ENCODE measurements at regions not wholly inside any gene's neighbourhood (a gene's known extent, or its start where the extent isn't known, plus 50 kb on each side); places are given as distances from the start of the nearest gene placed in this dataset.

DNA sequence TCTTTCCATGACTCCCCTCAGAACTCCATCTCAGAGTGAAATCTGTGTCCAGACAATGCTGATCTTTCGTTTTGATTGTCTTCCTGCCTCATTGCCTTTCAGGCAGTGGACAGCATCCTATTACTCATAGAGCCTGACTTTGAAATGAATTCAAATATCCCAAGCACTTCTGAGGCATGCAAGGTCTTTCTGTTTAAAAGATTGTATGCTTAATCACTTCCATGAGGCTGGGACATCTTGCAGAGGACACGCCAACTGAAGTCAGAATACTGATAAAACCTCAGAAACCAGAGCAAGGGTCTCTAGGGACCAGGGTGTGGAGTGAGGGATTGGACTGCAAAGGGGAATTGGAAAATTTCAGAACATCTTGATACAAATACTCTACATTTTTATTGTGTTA is 836.5 kb upstream of the ID2 start:
- H3K36me3 ChIP-seq: no peaks in the 10 kb centered on the region
- no peak overlapping the region for H3K4me3 ChIP-seq (ENCODE audit: low read depth in 1 of 2, low read length in 1 of 2)
- H3K4me1 ChIP-seq (ENCODE audit: control insufficient read depth in 1 of 2, insufficient read depth in 1 of 2, low read depth in 1 of 2, low read length in 1 of 2): peaks cover 0 to 6% of the 10 kb centered on the region in 2 experiments
- H3K9me3 ChIP-seq: no peaks in the 10 kb centered on the region
- H3K27ac ChIP-seq: no peak overlapping the region
- H3K27me3 ChIP-seq: no peaks in the 10 kb centered on the region
- TF ChIP-seq, protein P1, sequence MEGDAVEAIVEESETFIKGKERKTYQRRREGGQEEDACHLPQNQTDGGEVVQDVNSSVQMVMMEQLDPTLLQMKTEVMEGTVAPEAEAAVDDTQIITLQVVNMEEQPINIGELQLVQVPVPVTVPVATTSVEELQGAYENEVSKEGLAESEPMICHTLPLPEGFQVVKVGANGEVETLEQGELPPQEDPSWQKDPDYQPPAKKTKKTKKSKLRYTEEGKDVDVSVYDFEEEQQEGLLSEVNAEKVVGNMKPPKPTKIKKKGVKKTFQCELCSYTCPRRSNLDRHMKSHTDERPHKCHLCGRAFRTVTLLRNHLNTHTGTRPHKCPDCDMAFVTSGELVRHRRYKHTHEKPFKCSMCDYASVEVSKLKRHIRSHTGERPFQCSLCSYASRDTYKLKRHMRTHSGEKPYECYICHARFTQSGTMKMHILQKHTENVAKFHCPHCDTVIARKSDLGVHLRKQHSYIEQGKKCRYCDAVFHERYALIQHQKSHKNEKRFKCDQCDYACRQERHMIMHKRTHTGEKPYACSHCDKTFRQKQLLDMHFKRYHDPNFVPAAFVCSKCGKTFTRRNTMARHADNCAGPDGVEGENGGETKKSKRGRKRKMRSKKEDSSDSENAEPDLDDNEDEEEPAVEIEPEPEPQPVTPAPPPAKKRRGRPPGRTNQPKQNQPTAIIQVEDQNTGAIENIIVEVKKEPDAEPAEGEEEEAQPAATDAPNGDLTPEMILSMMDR (IDR thresholded peaks at IDR 0.05): no peak

DNA sequence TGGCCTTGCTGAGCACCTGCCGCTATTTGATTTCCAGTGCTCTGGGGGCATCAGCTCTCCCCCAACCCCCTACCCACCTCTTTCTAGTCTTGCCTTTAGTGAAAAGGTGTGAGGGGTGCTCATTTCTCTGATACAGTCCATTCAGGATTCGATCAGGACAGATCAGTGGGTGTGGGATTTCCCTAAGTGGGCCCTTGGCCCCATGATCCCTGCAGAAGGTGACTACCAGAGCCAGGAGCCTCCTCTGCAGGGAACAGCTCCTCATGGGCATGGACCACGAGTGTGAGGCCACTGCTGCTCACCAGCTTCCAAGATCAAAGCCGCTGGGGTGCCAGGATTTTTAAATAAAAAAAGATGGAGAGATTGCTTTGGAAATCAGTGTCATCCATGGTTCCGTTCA is 835.2 kb upstream of the ID2 start:
- no peaks in the 10 kb centered on the region for H3K27me3 ChIP-seq
- no peaks in the 10 kb centered on the region for H3K9me3 ChIP-seq

DNA sequence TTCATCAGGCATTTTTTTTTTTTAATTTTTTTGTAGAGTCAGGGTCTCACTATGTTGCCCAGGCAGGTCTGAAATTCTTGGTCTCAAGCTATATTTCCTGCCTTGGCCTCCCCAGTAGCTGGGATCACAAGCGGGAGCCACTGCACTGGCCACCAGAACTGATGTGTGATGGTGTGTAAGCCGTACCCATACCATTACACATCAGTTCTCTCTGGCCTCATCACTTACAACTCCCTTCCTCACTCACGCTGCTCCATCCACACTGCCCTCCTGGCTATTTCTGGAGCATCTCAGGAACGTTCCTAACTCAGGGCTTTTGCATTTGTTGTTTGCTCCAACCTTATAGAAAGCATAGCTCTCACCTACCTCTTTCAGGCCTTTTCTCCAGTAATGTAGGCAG is 834.5 kb upstream of the ID2 start:
- H3K36me3 ChIP-seq: no peaks in the 10 kb centered on the region
- TF ChIP-seq, protein P1 (IDR thresholded peaks at IDR 0.05): no peak
- H3K4me1 ChIP-seq (ENCODE audit: control insufficient read depth in 1 of 2, insufficient read depth in 1 of 2, low read depth in 1 of 2, low read length in 1 of 2): no peaks in the 10 kb centered on the region
- no peaks in the 10 kb centered on the region for H3K9me3 ChIP-seq
- no peak overlapping the region for H3K4me3 ChIP-seq (ENCODE audit: low read depth in 1 of 2, low read length in 1 of 2)
- no peaks in the 10 kb centered on the region for H3K27me3 ChIP-seq
- no peak overlapping the region for H3K27ac ChIP-seq

More for the DNA sequence above, 835.2 kb upstream of the ID2 start:
- TF ChIP-seq, protein P1 (IDR thresholded peaks at IDR 0.05): no peak
- Histone ChIP-seq H3K4me1 (ENCODE audit: control insufficient read depth in 1 of 2, insufficient read depth in 1 of 2, low read depth in 1 of 2, low read length in 1 of 2) (peaks cover 0 to 4% of the 10 kb centered on the region in 2 experiments), H3K27ac (no peak overlapping the region), H3K36me3 (no peaks in the 10 kb centered on the region), H3K4me3 (ENCODE audit: low read depth in 1 of 2, low read length in 1 of 2) (no peak overlapping the region)

DNA sequence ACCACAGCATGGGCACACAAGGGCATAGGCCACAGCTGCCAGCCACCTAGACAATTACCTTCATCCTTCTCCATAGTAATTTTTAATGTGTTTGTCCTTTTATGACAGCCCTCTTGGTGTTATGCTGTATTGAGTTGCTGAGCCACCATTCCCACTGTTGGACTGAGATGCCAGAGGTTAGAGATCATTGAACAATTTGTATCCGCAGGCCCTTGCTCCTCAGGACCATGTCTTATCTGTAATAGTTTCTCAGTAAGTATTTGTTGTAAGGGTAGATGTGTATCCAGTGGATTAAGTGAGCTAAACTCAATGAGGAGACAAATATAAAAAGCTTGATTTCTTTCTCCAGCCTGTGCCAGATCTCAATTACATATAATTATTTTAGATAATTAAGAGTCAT is 832.8 kb upstream of the ID2 start:
- H3K4me1 ChIP-seq (ENCODE audit: control insufficient read depth in 1 of 2, insufficient read depth in 1 of 2, low read depth in 1 of 2, low read length in 1 of 2): no peaks in the 10 kb centered on the region
- no peaks in the 10 kb centered on the region for H3K36me3 ChIP-seq
- no peak overlapping the region for H3K4me3 ChIP-seq (ENCODE audit: low read depth in 1 of 2, low read length in 1 of 2)
- no peak overlapping the region for H3K27ac ChIP-seq
- TF ChIP-seq, protein P1 (IDR thresholded peaks at IDR 0.05): no peak
- H3K27me3 ChIP-seq: no peaks in the 10 kb centered on the region
- H3K9me3 ChIP-seq: no peaks in the 10 kb centered on the region

DNA sequence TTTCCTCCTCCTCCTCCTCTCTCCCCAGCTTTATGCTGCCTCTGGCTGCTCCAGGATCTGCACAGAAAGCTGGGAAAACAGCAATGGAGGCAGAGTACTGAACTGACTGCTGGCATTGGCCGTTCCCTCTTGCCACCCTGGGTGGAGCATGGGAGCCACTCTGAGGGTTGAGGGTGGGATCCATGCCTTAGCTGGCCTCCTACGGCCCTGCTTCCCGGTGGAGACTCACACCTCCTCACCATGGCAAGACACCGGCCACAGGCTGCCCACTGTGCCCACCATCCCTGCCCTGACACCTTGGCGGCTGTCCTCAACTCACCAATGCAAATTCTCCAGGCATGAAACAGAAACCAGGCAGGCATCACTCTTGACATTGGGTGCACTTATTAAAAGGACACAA is 832.3 kb upstream of the ID2 start:
- H3K27me3 ChIP-seq: no peaks in the 10 kb centered on the region
- TF ChIP-seq, protein P1 (IDR thresholded peaks at IDR 0.05): no peak
- no peak overlapping the region for H3K4me3 ChIP-seq (ENCODE audit: low read depth in 1 of 2, low read length in 1 of 2)
- H3K4me1 ChIP-seq (ENCODE audit: control insufficient read depth in 1 of 2, insufficient read depth in 1 of 2, low read depth in 1 of 2, low read length in 1 of 2): no peaks in the 10 kb centered on the region
- no peaks in the 10 kb centered on the region for H3K9me3 ChIP-seq
- H3K36me3 ChIP-seq: no peaks in the 10 kb centered on the region
- no peak overlapping the region for H3K27ac ChIP-seq

DNA sequence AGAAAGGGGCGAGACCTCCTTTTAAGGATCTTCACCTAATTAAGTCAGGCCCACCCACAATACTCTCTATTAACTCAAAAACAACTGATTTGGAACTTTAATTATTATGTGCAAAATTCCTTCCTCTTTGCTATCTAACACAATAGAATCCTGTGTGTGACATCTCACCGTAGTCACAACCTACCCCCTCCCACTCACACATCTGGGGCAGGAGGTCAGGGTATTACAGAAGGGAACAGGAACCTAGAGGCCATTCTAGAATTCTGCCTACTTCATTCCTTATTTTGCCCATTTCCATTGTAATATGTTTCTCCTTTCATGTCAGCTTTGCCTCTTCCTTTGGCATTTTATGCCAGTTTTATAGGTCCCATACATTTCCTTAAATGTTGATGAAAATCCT is 829.3 kb upstream of the ID2 start:
- Histone ChIP-seq H3K4me1 (ENCODE audit: control insufficient read depth in 1 of 2, insufficient read depth in 1 of 2, low read depth in 1 of 2, low read length in 1 of 2) (no peaks in the 10 kb centered on the region), H3K27ac (no peak overlapping the region), H3K36me3 (no peaks in the 10 kb centered on the region), H3K4me3 (ENCODE audit: low read depth in 1 of 2, low read length in 1 of 2) (no peak overlapping the region), H3K9me3 (no peaks in the 10 kb centered on the region), H3K27me3 (no peaks in the 10 kb centered on the region)
- TF ChIP-seq, protein P1 (IDR thresholded peaks at IDR 0.05): no peak
